SK-N-SH (cell line): ENCODE measurements at regions not wholly inside any gene's neighbourhood (a gene's known extent, or its start where the extent isn't known, plus 50 kb on each side); places are given as distances from the start of the nearest gene placed in this dataset.

Experiments used
- CTCF ChIP-seq: fragments of 200-600 bp; sonication (generic); IDR thresholded peaks from 2 replicates; pipeline ENCODE4 v1.6.1; 2017; ENCODE audit warnings: antibody characterized with exemption, mild to moderate bottlenecking, moderate library complexity
- RAD21 ChIP-seq: IDR thresholded peaks from 2 replicates; pipeline ENCODE4 v1.6.1; 2012; ENCODE audit warnings: mild to moderate bottlenecking, low read length
- REST ChIP-seq: IDR thresholded peaks from 2 replicates; pipeline ENCODE4 v1.6.1; 2012; ENCODE audit warnings: mild to moderate bottlenecking, low read depth, low read length, moderate library complexity

GRCh38 chr3:184465883-184466412 lies 86.1 kb downstream of the CHRD start:
- TF ChIP-seq RAD21: no peak
- TF ChIP-seq REST: no peak
- TF ChIP-seq CTCF: no peak
